ENCODE measurements at regions not wholly inside any gene's neighbourhood (a gene's known extent, or its start where the extent isn't known, plus 50 kb on each side); places are given as distances from the start of the nearest gene placed in this dataset.

- Mint-ChIP-seq H3K27me3 (ENCODE audit: insufficient read depth, unreplicated experiment) (peaks cover 23% of the 10 kb centered on the region), H3K36me3 (ENCODE audit: insufficient read depth, unreplicated experiment) (no peaks in the 10 kb centered on the region), H3K27ac (ENCODE audit: unreplicated experiment) (no peak overlapping the region), H3K4me1 (ENCODE audit: low read depth, unreplicated experiment) (no peaks in the 10 kb centered on the region), H3K9me3 (ENCODE audit: unreplicated experiment) (no peaks in the 10 kb centered on the region), H3K4me3 (ENCODE audit: unreplicated experiment) (no peak overlapping the region)
- Histone ChIP-seq H3K4me1 (no peaks in the 10 kb centered on the region), H3K36me3 (ENCODE audit: control insufficient read depth, insufficient read depth, low read length) (no peaks in the 10 kb centered on the region), H3K27me3 (replicated peaks; ENCODE audit: control insufficient read depth, insufficient read depth, low read length) (0 out of 2 replicates have a peak, but pooled peaks cover 1% of the 10 kb centered on the region), H3K9me3 (no peaks in the 10 kb centered on the region), H3K4me3 (ENCODE audit: low read depth, low read length) (no peak overlapping the region)
- peak in 1 of 2 experiments; percentile 35 for DNase-seq
- ChIA-PET CTCF (interaction anchor here (0.7 kb wide), 1 partner anchor 602 kb away, joined by 3 read pairs; no protein-coding TSS in a partner anchor), POLR2A (no interaction called here)
- no peak for TF ChIP-seq CTCF (IDR thresholded peaks at IDR 0.05; ENCODE audit: insufficient read depth in 1 of 2, low read depth in 1 of 2, low read length in 1 of 2, severe bottlenecking in 1 of 2, unreplicated experiment in 1 of 2)
- intact Hi-C loops (cut with micrococcal nuclease; ENCODE audit: unreplicated experiment): no loop called here
- BruUV-seq (replicated peaks): no TSS peak
These were observed 185.0 kb downstream of the ANKRD60 start for GRCh38 chr20:58043236-58044140.

DNA sequence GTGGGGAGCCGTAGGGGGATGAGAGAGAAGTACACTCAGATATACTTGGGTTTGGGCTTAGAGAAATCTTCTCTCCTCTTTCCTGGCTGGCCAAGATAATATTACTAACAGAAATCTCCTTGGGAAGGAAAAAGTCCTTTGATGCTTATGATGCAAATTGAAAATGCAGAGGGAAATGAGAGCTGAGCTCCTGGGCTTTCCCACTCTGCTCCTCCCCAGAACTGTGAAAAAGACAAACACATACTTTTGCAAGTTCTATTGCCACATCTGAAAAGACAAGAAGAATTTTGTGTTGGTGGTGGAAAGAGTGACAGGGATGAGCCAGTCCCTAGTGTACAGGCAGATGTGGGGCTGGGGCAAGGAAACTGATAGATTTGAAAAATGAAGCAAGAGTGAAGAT is 185.9 kb downstream of the ANKRD60 start:
- peaks cover 1% of the 10 kb centered on the region; the same call in 1 of the 2 replicates for H3K27me3 ChIP-seq (replicated peaks; ENCODE audit: control insufficient read depth, insufficient read depth, low read length)
- Mint-ChIP-seq H3K4me3 (ENCODE audit: unreplicated experiment) (no peak overlapping the region), H3K27me3 (ENCODE audit: insufficient read depth, unreplicated experiment) (peaks cover 27% of the 10 kb centered on the region), H3K36me3 (ENCODE audit: insufficient read depth, unreplicated experiment) (no peaks in the 10 kb centered on the region), H3K27ac (ENCODE audit: unreplicated experiment) (no peak overlapping the region), H3K4me1 (ENCODE audit: low read depth, unreplicated experiment) (no peaks in the 10 kb centered on the region), H3K9me3 (ENCODE audit: unreplicated experiment) (no peaks in the 10 kb centered on the region)
- no peak for TF ChIP-seq CTCF (IDR thresholded peaks at IDR 0.05; ENCODE audit: insufficient read depth in 1 of 2, low read depth in 1 of 2, low read length in 1 of 2, severe bottlenecking in 1 of 2, unreplicated experiment in 1 of 2)
- no peak for DNase-seq
- ChIA-PET CTCF (no interaction called here), POLR2A (no interaction called here)
- no peaks in the 10 kb centered on the region for H3K4me1 ChIP-seq
- intact Hi-C loops (cut with micrococcal nuclease; ENCODE audit: unreplicated experiment): no loop called here
- H3K4me3 ChIP-seq (ENCODE audit: low read depth, low read length): no peak overlapping the region
- no peaks in the 10 kb centered on the region for H3K36me3 ChIP-seq (ENCODE audit: control insufficient read depth, insufficient read depth, low read length)
- no TSS peak for BruUV-seq (replicated peaks)
- no peaks in the 10 kb centered on the region for H3K9me3 ChIP-seq

- TF ChIP-seq CTCF (IDR thresholded peaks at IDR 0.05; ENCODE audit: insufficient read depth in 1 of 2, low read depth in 1 of 2, low read length in 1 of 2, severe bottlenecking in 1 of 2, unreplicated experiment in 1 of 2): no peak
- peaks cover 27% of the 10 kb centered on the region for H3K27me3 Mint-ChIP-seq (ENCODE audit: insufficient read depth, unreplicated experiment)
- no peak overlapping the region for H3K27ac Mint-ChIP-seq (ENCODE audit: unreplicated experiment)
These were observed 187.8 kb downstream of the ANKRD60 start for GRCh38 chr20:58040447-58041290.

More at GRCh38 chr20:58040447-58041290, 187.8 kb downstream of the ANKRD60 start:
- Histone ChIP-seq H3K9me3 (no peaks in the 10 kb centered on the region), H3K4me3 (ENCODE audit: low read depth, low read length) (no peak overlapping the region), H3K27me3 (replicated peaks; ENCODE audit: control insufficient read depth, insufficient read depth, low read length) (peaks cover 1% of the 10 kb centered on the region; the same call in 1 of the 2 replicates), H3K36me3 (ENCODE audit: control insufficient read depth, insufficient read depth, low read length) (no peaks in the 10 kb centered on the region), H3K4me1 (no peaks in the 10 kb centered on the region)
- H3K4me1 Mint-ChIP-seq (ENCODE audit: low read depth, unreplicated experiment): no peaks in the 10 kb centered on the region
- DNase-seq: no peak
- H3K4me3 Mint-ChIP-seq (ENCODE audit: unreplicated experiment): no peak overlapping the region
- ChIA-PET CTCF (no interaction called here), POLR2A (no interaction called here)
- intact Hi-C loops (cut with micrococcal nuclease; ENCODE audit: unreplicated experiment): no loop called here
- H3K36me3 Mint-ChIP-seq (ENCODE audit: insufficient read depth, unreplicated experiment): no peaks in the 10 kb centered on the region
- no peaks in the 10 kb centered on the region for H3K9me3 Mint-ChIP-seq (ENCODE audit: unreplicated experiment)
- no TSS peak for BruUV-seq (replicated peaks)
